ENCODE measurements at regions not wholly inside any gene's neighbourhood (a gene's known extent, or its start where the extent isn't known, plus 50 kb on each side); places are given as distances from the start of the nearest gene placed in this dataset.

DNA sequence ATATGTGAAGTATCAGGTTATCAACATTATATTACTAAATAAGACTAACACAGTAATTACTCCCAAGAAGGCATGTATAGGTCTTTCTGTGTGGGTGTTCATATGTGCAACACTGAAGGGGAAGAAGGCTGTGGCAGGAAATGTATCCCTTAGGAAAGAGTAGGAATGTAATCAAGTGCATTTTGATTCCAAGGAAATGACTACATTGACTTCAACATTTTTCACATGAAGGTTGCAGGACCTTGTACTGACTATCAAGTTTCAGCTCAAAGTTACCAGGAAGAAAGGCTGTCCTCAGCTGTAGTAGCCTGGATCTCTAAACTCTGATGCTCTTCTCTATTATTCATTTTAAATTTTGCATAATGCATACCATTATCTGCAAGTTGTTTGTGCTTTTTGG, 680.8 kb downstream of the NYAP2 start:
- TF ChIP-seq, protein P1, sequence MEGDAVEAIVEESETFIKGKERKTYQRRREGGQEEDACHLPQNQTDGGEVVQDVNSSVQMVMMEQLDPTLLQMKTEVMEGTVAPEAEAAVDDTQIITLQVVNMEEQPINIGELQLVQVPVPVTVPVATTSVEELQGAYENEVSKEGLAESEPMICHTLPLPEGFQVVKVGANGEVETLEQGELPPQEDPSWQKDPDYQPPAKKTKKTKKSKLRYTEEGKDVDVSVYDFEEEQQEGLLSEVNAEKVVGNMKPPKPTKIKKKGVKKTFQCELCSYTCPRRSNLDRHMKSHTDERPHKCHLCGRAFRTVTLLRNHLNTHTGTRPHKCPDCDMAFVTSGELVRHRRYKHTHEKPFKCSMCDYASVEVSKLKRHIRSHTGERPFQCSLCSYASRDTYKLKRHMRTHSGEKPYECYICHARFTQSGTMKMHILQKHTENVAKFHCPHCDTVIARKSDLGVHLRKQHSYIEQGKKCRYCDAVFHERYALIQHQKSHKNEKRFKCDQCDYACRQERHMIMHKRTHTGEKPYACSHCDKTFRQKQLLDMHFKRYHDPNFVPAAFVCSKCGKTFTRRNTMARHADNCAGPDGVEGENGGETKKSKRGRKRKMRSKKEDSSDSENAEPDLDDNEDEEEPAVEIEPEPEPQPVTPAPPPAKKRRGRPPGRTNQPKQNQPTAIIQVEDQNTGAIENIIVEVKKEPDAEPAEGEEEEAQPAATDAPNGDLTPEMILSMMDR (IDR thresholded peaks at IDR 0.05): no peak
- TF ChIP-seq POLR2A (IDR thresholded peaks at IDR 0.05): no peak
